Endodermal cell (in vitro differentiated cells): ENCODE measurements at regions not wholly inside any gene's neighbourhood (a gene's known extent, or its start where the extent isn't known, plus 50 kb on each side); places are given as distances from the start of the nearest gene placed in this dataset.

ENCODE experiments used
- DNase-seq: peaks from one replicate; pipeline ENCODE4 v3.0.0-alpha.2; 2017
- H3K27ac ChIP-seq: 2 replicates; pipeline ENCODE4 v1.5.1; 2013; ENCODE audit warnings: mild to moderate bottlenecking, low read depth, low read length, moderate library complexity
- H3K27me3 ChIP-seq: 2 replicates; pipeline ENCODE4 v1.6.1; 2013; ENCODE audit warnings: mild to moderate bottlenecking, low read length, moderate library complexity; ENCODE audit not compliant: insufficient read depth, control insufficient read depth, poor library complexity, severe bottlenecking
- H3K36me3 ChIP-seq: 2 replicates; pipeline ENCODE4 v1.7.0; 2013; ENCODE audit warnings: mild to moderate bottlenecking, low read length, moderate library complexity; ENCODE audit not compliant: control insufficient read depth, insufficient read depth
- H3K4me1 ChIP-seq: one replicate; pipeline ENCODE4 v1.7.0; 2013; ENCODE audit warnings: low read length; ENCODE audit not compliant: control insufficient read depth, insufficient read depth
- H3K4me3 ChIP-seq: 2 replicates; pipeline ENCODE4 v1.5.1; 2013; ENCODE audit warnings: mild to moderate bottlenecking, low read length, moderate library complexity
- H3K9ac ChIP-seq: 2 replicates; pipeline ENCODE4 v1.6.1; 2013; ENCODE audit warnings: mild to moderate bottlenecking, low read length, moderate library complexity; ENCODE audit not compliant: poor library complexity, severe bottlenecking; ENCODE audit errors: extremely low read depth
- H3K9me3 ChIP-seq: 2 replicates; pipeline ENCODE4 v1.6.1; 2013; ENCODE audit warnings: mild to moderate bottlenecking, low read length, moderate library complexity; ENCODE audit not compliant: control insufficient read depth
- H3K27ac Mint-ChIP-seq: 2 replicates; pipeline ENCODE4 v1.8.0; 2020; ENCODE audit warnings: mixed read lengths
- H3K27me3 Mint-ChIP-seq: 2 replicates; pipeline ENCODE4 v1.8.0; 2021; ENCODE audit warnings: mild to moderate bottlenecking, mixed read lengths; ENCODE audit not compliant: insufficient read depth
- H3K36me3 Mint-ChIP-seq: 2 replicates; pipeline ENCODE4 v1.8.0; 2020; ENCODE audit warnings: low read depth, mixed read lengths
- H3K4me1 Mint-ChIP-seq: 2 replicates; pipeline ENCODE4 v1.8.0; 2020; ENCODE audit warnings: mixed read lengths
- H3K4me3 Mint-ChIP-seq: 2 replicates; pipeline ENCODE4 v1.8.0; 2020; ENCODE audit warnings: mild to moderate bottlenecking, moderate library complexity, mixed read lengths
- H3K9me3 Mint-ChIP-seq: 2 replicates; pipeline ENCODE4 v1.8.0; 2020; ENCODE audit warnings: mild to moderate bottlenecking, mixed read lengths
- WGBS, 2 experiments: methylation state at CpG; one replicate each; pipeline versions ENCODE4 v1.1.5 to v1.1.7; 2013; ENCODE audit warnings: missing lambda C conversion rate in 2 of 2, mixed read lengths in 1 of 2; ENCODE audit not compliant: insufficient coverage in 1 of 2, insufficient read length in 1 of 2; 5-methylcytosine and 5-hydroxymethylcytosine counted together
- TF ChIP-seq, protein P1 (sequence below): fragments of 200-600 bp; sonication (generic); conservative IDR thresholded peaks from 2 replicates; pipeline ENCODE4 v1.5.0; 2021; ENCODE audit warnings: antibody characterized with exemption, mild to moderate bottlenecking

DNA sequence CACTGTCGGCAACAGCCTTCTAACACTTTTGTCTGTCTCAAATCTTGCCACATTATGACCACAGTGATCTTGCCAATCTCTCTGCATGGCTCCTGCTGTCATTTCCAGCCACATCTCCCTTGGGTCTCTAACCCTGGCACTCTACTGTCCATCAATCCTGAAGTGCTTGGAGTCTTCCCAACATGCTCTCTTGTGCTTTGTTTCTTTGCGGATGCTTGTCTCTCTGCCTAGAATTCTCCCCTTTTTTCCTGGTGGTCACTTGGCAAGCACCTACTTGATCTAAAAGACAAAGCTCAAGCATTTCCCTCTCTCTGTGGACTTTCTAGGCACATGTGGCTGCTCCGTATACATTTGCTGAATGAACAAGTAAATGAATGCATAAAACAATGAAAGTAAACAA, 290.7 kb upstream of the MAP3K7 start:
- WGBS, 2 experiments = 85 to 96% methylated on average over 2 to 3 of the region's 3 CpGs
- Histone ChIP-seq H3K4me1 (no peaks in the 10 kb centered on the region), H3K9ac (no peak overlapping the region), H3K36me3 (no peaks in the 10 kb centered on the region), H3K27me3 (no peaks in the 10 kb centered on the region), H3K27ac (no peak overlapping the region), H3K9me3 (peaks cover 15% of the 10 kb centered on the region), H3K4me3 (no peak overlapping the region)
- H3K36me3 Mint-ChIP-seq = peaks cover 17% of the 10 kb centered on the region
- H3K27ac Mint-ChIP-seq = no peak overlapping the region
- H3K4me1 Mint-ChIP-seq = no peaks in the 10 kb centered on the region
- TF ChIP-seq, protein P1, sequence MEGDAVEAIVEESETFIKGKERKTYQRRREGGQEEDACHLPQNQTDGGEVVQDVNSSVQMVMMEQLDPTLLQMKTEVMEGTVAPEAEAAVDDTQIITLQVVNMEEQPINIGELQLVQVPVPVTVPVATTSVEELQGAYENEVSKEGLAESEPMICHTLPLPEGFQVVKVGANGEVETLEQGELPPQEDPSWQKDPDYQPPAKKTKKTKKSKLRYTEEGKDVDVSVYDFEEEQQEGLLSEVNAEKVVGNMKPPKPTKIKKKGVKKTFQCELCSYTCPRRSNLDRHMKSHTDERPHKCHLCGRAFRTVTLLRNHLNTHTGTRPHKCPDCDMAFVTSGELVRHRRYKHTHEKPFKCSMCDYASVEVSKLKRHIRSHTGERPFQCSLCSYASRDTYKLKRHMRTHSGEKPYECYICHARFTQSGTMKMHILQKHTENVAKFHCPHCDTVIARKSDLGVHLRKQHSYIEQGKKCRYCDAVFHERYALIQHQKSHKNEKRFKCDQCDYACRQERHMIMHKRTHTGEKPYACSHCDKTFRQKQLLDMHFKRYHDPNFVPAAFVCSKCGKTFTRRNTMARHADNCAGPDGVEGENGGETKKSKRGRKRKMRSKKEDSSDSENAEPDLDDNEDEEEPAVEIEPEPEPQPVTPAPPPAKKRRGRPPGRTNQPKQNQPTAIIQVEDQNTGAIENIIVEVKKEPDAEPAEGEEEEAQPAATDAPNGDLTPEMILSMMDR = no peak
- H3K9me3 Mint-ChIP-seq = peaks cover 41% of the 10 kb centered on the region
- no peak overlapping the region for H3K4me3 Mint-ChIP-seq
- H3K27me3 Mint-ChIP-seq = peaks cover 8% of the 10 kb centered on the region
- DNase-seq = no peak

DNA sequence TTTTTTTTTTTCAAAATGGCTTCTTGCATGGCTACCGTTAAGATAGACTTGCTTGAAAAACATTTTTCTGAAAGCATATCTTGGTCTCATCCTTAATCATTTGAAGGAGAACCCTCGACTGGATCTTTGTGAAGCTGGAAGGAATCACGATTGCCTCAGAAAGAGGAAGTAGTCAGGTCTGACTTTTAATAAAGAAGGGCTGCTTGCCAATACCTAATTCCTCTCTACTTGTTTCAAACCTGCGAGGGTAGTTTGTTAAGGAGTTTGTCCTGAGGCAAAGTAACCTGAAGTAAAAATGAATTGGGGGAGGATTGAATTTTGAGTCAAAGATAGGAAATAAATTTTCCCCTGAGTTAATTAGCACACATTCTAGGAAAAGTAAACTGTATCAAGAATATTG, 288.1 kb upstream of the MAP3K7 start:
- Mint-ChIP-seq H3K4me3 (no peak overlapping the region), H3K4me1 (no peaks in the 10 kb centered on the region), H3K9me3 (peaks cover 16% of the 10 kb centered on the region), H3K27me3 (no peaks in the 10 kb centered on the region), H3K36me3 (peaks cover 5% of the 10 kb centered on the region), H3K27ac (no peak overlapping the region)
- Histone ChIP-seq H3K4me3 (no peak overlapping the region), H3K27ac (no peak overlapping the region), H3K4me1 (no peaks in the 10 kb centered on the region), H3K9ac (no peak overlapping the region), H3K36me3 (no peaks in the 10 kb centered on the region), H3K9me3 (no peaks in the 10 kb centered on the region), H3K27me3 (no peaks in the 10 kb centered on the region)
- no peak for DNase-seq
- TF ChIP-seq, protein P1 = no peak
- whole genome bisulfite sequencing, 2 experiments = 89 to 94% methylated on average over 3 to 4 of the region's 4 CpGs

DNA sequence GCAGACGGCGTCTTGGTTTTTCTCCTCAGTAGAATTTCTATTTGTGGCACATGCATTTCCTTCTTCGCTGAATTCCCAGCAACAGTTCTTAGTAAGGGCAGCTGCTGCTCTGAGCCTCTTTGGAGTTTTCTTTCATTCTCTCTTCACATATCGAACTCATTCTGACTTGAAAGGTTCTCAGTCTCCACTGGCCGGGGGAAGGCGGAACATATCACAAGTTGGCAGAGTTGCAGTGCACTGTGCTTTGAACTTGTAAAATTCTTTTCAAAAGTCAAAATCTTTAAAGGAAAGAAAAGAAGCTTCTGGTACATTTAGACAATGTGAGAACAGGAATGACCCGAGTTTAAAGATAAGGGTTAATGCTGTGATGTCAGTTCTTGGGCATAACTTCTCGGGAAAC, 286.1 kb upstream of the MAP3K7 start:
- Histone ChIP-seq H3K9ac (no peak overlapping the region), H3K36me3 (no peaks in the 10 kb centered on the region), H3K27me3 (no peaks in the 10 kb centered on the region), H3K4me3 (no peak overlapping the region), H3K27ac (no peak overlapping the region), H3K4me1 (no peaks in the 10 kb centered on the region), H3K9me3 (no peaks in the 10 kb centered on the region)
- Mint-ChIP-seq H3K9me3 (no peaks in the 10 kb centered on the region), H3K4me3 (no peak overlapping the region), H3K36me3 (no peaks in the 10 kb centered on the region), H3K27me3 (no peaks in the 10 kb centered on the region), H3K4me1 (no peaks in the 10 kb centered on the region), H3K27ac (no peak overlapping the region)
- no peak for DNase-seq
- WGBS, 2 experiments = 94 to 96% methylated on average over 7 to 8 of the region's 8 CpGs
- TF ChIP-seq, protein P1 = no peak
